GM08714 (cell line): ENCODE measurements at regions not wholly inside any gene's neighbourhood (a gene's known extent, or its start where the extent isn't known, plus 50 kb on each side); places are given as distances from the start of the nearest gene placed in this dataset.

ENCODE experiments used
- H3K4me3 ChIP-seq: fragments of 200-500 bp; sonication (Bioruptor generic); 2 replicates; pipeline ENCODE4 v1.5.1; 2014; ENCODE audit warnings: mild to moderate bottlenecking, low read length, inconsistent platforms
- ZNF274 ChIP-seq: IDR thresholded peaks from 2 replicates; pipeline ENCODE4 v1.6.1; 2012; ENCODE audit warnings: mild to moderate bottlenecking, low read depth, low read length

GRCh38 chr2:147740211-147740927, 104.5 kb upstream of the ACVR2A start:
- TF ChIP-seq ZNF274: no peak
- H3K4me3 ChIP-seq: no peak overlapping the region

- TF ChIP-seq ZNF274: no peak
Measured at GRCh38 chr2:147739508-147739907, 105.3 kb upstream of the ACVR2A start.

GRCh38 chr2:147718831-147719230, 126.0 kb upstream of the ACVR2A start:
- no peak overlapping the region for H3K4me3 ChIP-seq
- no peak for TF ChIP-seq ZNF274

More at GRCh38 chr2:147739508-147739907, 105.3 kb upstream of the ACVR2A start:
- no peak overlapping the region for H3K4me3 ChIP-seq

GRCh38 chr2:147716906-147717305, 127.9 kb upstream of the ACVR2A start:
- H3K4me3 ChIP-seq: no peak overlapping the region
- no peak for TF ChIP-seq ZNF274

- no peak overlapping the region for H3K4me3 ChIP-seq
- no peak for TF ChIP-seq ZNF274
Measured at GRCh38 chr2:147715807-147716206, 129.0 kb upstream of the ACVR2A start.

GRCh38 chr2:147714582-147714981, 130.2 kb upstream of the ACVR2A start:
- no peak overlapping the region for H3K4me3 ChIP-seq
- TF ChIP-seq ZNF274: no peak

GRCh38 chr2:147713349-147713748, 131.5 kb upstream of the ACVR2A start:
- no peak for TF ChIP-seq ZNF274
- no peak overlapping the region for H3K4me3 ChIP-seq

- no peak for TF ChIP-seq ZNF274
Measured at GRCh38 chr2:147712051-147712450, 132.8 kb upstream of the ACVR2A start.

GRCh38 chr2:147711031-147711430, 133.8 kb upstream of the ACVR2A start:
- no peak overlapping the region for H3K4me3 ChIP-seq
- no peak for TF ChIP-seq ZNF274

More at GRCh38 chr2:147712051-147712450, 132.8 kb upstream of the ACVR2A start:
- no peak overlapping the region for H3K4me3 ChIP-seq

GRCh38 chr2:147709655-147710054, 135.2 kb upstream of the ACVR2A start:
- no peak overlapping the region for H3K4me3 ChIP-seq
- TF ChIP-seq ZNF274: no peak

GRCh38 chr2:147703171-147703570, 141.7 kb upstream of the ACVR2A start:
- no peak for TF ChIP-seq ZNF274
- no peak overlapping the region for H3K4me3 ChIP-seq

- no peak overlapping the region for H3K4me3 ChIP-seq
- no peak for TF ChIP-seq ZNF274
Measured at GRCh38 chr2:147698166-147698565, 146.7 kb upstream of the ACVR2A start.

GRCh38 chr2:147696426-147696825, 148.4 kb upstream of the ACVR2A start:
- H3K4me3 ChIP-seq: no peak overlapping the region
- TF ChIP-seq ZNF274: no peak

GRCh38 chr2:147689220-147689909, 155.5 kb upstream of the ACVR2A start:
- no peak overlapping the region for H3K4me3 ChIP-seq
- TF ChIP-seq ZNF274: no peak

GRCh38 chr2:147688242-147688641, 156.6 kb upstream of the ACVR2A start:
- no peak overlapping the region for H3K4me3 ChIP-seq
- TF ChIP-seq ZNF274: no peak
